ENCODE measurements at regions not wholly inside any gene's neighbourhood (a gene's known extent, or its start where the extent isn't known, plus 50 kb on each side); places are given as distances from the start of the nearest gene placed in this dataset.

DNA sequence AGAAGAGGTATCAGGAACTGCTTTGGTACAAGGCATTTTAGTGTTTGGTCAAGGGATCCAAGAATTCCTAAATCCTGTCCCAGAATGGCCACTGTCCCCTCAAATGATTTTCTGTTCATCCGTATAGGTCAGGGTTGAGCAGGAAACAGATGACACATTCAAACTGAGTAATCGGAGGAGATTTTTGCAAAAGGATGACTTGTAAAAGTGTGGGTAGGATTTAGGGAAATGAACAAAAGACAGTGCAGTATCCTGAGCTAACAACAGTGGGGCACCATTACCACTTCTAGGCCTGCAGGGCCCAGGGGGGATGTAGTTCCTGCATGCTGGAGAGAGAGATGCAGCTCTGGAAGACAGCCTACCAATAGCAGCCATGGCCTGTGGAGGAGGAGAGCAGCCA is 290.1 kb downstream of the ZSWIM6 start:
- DNase-seq (ENCODE audit: low spot score): no peak

DNA sequence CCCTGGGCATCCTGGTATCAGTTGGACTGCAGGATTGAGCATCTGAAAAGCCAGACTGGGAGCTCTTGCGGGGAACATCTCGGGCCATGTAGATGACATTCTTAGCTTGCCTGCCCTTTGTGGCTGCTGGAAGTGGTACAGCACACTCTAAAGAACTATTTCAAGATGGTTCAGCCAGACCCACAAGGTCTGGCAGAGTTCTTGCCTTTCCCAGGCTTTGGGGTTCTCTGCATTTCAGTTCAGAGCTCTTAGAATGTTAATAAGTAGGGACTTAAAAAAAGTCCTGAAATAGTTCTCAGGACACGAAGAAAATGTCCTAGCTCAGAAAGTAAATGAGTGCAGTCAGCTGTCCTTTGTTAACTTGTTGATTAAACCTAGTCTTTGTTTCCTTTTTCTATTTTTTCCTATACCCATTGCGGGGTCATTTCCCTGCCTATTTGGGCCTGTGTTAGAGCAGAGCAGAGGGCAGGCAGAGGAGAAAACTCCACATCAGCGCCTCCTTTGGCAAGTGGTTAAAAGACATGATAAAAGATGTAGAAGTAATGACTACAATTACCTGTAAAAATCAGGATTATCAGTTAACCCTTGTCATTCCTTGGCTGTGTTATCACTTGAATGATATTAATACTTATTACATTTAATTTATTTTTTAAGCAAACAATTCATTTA is 291.5 kb downstream of the ZSWIM6 start:
- DNase-seq (ENCODE audit: low spot score): peak; percentile 41

GRCh38 chr5:61624553-61625136 is 292.6 kb downstream of the ZSWIM6 start:
- no peak for DNase-seq (ENCODE audit: low spot score)

GRCh38 chr5:61625137-61625561 is 293.1 kb downstream of the ZSWIM6 start:
- DNase-seq (ENCODE audit: low spot score): no peak

GRCh38 chr5:61625681-61626621 is 293.9 kb downstream of the ZSWIM6 start:
- DNase-seq (ENCODE audit: low spot score): peak; percentile 71

DNA sequence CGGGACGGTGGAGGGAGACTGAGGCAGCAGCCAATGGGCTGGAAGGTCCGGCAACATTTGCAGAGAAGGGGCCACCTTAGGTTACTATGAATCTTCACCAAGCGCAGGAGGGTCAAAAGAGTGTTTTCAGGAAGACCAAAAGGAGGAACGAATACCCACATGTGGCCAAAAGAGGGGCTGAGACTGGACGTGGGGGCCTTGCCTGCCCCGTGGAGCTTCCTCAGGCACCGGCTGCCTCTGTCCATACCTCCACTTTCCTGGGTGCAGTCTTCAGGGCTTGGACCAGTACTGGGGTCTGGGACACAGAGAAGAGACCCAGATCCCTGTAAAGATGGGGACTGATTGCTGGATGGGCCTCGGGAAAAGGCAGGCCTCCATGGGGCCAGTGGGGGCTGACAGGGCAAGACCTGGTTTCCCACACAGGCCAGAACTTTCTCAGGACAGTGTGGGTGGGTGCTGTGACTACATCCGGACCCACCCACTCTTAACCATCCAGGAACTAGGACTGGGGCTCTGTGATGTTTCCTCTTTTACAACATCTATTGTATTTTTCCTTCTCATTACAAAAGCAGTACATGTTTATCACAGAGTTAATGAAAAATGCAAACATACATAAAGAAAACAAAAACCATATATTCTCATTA is 294.7 kb downstream of the ZSWIM6 start:
- no peak for DNase-seq (ENCODE audit: low spot score)

- DNase-seq (ENCODE audit: low spot score): no peak
Observed at GRCh38 chr5:61627531-61627930, 295.5 kb downstream of the ZSWIM6 start.

- DNase-seq (ENCODE audit: low spot score): no peak
Observed at GRCh38 chr5:61630908-61631307, 298.9 kb downstream of the ZSWIM6 start.

- no peak for DNase-seq (ENCODE audit: low spot score)
Observed at GRCh38 chr5:61631438-61631941, 299.4 kb downstream of the ZSWIM6 start.

GRCh38 chr5:61632064-61632463 is 300.0 kb downstream of the ZSWIM6 start:
- DNase-seq (ENCODE audit: low spot score): no peak

- DNase-seq (ENCODE audit: low spot score): no peak
Observed at GRCh38 chr5:61635271-61635670, 303.2 kb downstream of the ZSWIM6 start.

- DNase-seq (ENCODE audit: low spot score): no peak
Observed at GRCh38 chr5:61637566-61637965, 305.5 kb downstream of the ZSWIM6 start.

GRCh38 chr5:61638476-61638875 is 306.4 kb downstream of the ZSWIM6 start:
- no peak for DNase-seq (ENCODE audit: low spot score)

DNA sequence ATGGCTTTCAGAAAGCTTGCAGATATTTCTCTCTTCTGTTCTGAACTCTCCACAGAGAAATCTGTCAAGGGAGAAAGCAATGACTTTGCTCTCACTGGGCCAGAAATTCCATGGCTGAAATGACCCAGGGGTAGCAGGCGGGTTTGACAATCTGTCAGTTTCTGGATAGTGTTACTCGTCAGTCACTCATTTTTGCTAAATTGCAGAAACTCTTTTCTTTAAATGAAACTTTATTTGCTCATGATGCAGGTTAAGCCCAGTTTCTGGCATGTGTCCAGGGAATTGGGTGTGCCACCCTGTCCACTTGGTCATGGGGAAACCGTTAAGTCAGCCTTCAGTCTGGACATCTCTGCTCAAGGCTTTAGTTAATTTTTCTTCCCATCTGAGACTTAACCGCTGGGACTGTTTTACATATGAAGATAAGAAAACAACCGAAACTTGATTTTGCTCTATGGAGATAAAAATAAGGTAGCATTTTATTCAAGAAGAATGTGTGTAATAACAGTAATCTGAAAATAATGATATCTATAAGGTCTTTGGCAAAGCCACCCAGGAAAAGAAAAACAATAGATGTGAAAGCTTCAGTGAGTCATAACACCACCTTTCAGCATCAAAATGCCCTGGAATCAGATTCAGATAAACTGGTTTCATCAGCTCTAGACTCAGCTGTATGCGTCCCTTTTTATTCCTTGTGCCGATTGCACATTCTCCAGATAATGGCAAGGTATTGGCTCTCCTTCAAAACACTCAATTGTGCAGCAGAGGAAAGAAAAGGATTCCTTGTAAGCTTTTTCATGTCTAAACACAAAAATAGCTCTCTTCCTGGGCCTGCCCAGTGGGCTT is 308.3 kb downstream of the ZSWIM6 start:
- no peak for DNase-seq (ENCODE audit: low spot score)

DNA sequence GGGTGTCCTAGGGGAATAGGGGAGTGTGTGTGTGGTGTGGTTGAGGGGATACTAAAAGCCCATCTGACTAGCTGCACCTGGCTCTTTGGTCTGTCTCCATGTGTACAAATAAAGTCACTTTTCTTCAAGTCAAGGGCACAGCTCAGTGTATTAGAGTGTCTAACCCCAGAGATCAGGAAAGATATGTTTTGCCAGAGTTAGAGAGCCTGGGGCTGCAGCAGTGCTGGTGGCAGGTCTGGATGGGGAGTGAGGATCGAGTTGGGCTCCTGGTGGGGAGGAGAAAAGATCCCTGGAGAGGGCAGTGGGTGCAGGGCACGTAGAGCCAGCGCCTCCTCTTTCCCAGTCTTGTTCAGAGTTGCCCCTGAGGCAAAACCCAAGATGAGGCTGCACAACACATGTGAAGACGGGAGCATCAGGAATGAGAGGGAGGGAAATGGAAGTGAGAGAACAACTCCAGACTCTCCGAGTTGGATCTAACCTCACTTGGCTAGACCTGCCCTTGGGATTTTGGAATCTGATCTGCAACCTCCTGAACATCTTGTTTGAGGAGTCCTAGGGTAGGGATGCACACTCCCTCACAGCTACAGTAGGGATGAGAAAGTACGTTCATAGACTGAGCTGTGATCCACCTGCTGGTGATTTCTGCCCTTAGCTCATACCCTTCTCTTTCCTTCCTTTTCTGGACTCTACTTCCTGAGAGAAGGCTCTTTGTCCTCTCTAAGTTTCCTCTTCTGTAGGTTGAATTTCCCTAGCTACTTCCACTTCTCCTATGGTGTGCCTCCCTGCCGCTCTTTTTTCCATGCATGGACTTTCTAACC is 309.9 kb downstream of the ZSWIM6 start:
- DNase-seq (ENCODE audit: low spot score): no peak

- no peak for DNase-seq (ENCODE audit: low spot score)
Observed at GRCh38 chr5:61647672-61648071, 315.6 kb downstream of the ZSWIM6 start.

DNA sequence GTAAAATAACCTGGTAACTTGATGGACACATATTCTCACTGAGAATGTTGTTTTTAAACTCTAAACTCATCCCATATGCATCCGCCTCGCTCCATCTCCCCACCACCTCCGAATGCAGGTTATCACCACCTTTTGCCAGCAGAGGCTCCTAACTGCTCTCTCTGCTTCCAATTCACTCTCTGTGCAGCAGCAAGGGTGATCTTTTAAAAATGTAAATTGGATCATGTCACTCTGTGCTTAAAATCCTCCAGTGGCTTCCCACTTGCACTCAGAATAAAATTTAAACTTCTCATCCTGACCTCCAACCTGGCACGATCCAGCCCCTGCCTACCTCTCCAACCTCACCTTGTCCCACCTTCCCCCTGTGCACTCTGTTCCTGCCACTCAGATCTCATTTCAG is 317.2 kb downstream of the ZSWIM6 start:
- DNase-seq (ENCODE audit: low spot score): no peak

GRCh38 chr5:61649971-61650370 is 317.9 kb downstream of the ZSWIM6 start:
- DNase-seq (ENCODE audit: low spot score): no peak

DNA sequence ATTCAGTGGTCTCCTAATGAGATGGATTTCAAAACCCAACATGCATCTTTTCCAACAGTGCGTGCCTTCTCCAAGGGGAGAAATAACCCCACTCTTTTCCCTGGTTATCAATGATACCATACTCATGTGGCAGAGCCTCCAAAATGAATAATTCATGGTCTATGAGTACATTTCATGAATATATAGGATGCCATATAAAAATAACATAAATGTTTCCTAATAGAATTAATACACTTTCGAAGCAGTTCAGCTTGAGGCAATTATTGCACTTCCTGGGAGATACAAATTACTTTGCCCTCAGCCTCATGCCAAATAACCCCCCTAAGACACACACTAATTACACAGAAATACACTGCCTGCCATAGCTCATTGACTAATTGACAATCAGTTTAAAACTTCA is 318.6 kb downstream of the ZSWIM6 start:
- no peak for DNase-seq (ENCODE audit: low spot score)

GRCh38 chr5:61651195-61651594 is 319.1 kb downstream of the ZSWIM6 start:
- no peak for DNase-seq (ENCODE audit: low spot score)

Data from iPS-NIHi11 (cell line).